ENCODE measurements at regions not wholly inside any gene's neighbourhood (a gene's known extent, or its start where the extent isn't known, plus 50 kb on each side); places are given as distances from the start of the nearest gene placed in this dataset.

- H3K9me3 Mint-ChIP-seq, result no peaks in the 10 kb centered on the region
- Histone ChIP-seq H3K36me3 (ENCODE audit: control insufficient read depth, insufficient read depth, low read length) (no peaks in the 10 kb centered on the region), H3K9me3 (ENCODE audit: control insufficient read depth, insufficient read depth, low read length) (no peaks in the 10 kb centered on the region), H3K27me3 (ENCODE audit: control insufficient read depth, insufficient read depth, low read length) (no peaks in the 10 kb centered on the region), H3K27ac (ENCODE audit: low read length) (no peak overlapping the region), H3K4me3 (ENCODE audit: low read length) (no peak overlapping the region), H3K4me1 (ENCODE audit: control insufficient read depth, insufficient read depth, low read length) (no peaks in the 10 kb centered on the region)
- intact Hi-C loops (cut with micrococcal nuclease), result no loop called here
- no peak overlapping the region for H3K4me3 Mint-ChIP-seq
- H3K27me3 Mint-ChIP-seq (ENCODE audit: low read depth in 2 of 2), result peaks cover 0 to 2% of the 10 kb centered on the region in 2 donors
- 90% methylated on average over 9 of the region's 9 CpGs for WGBS (ENCODE audit: insufficient coverage)
- ATAC-seq (no peak), DNase-seq (no peak)
- no peaks in the 10 kb centered on the region for H3K36me3 Mint-ChIP-seq
- no peaks in the 10 kb centered on the region for H3K4me1 Mint-ChIP-seq
- H3K27ac Mint-ChIP-seq, result no peak overlapping the region
- no peak for TF ChIP-seq CTCF (IDR thresholded peaks at IDR 0.05)
These were observed 83.2 kb upstream of the ANKH start for GRCh38 chr5:14954616-14955343.

DNA sequence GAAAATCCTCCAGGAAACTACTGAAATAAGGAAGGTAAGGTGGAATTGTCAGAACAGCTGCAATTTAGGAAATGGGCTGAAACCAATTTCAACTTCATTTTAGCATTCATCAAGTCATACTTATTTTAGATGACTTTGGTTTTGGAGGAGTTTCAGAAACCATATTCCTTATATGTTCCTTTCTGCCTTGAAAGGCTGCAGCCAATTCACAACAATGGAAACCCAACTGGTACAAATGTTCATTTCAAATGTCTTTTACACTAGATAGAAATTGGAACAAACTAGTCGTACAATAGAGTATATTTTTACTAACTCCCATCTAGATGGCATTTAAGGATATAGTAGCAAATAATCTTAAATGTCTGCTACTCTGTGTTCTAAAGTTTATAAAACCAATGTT, 82.6 kb upstream of the ANKH start:
- ATAC-seq (no peak), DNase-seq (no peak)
- H3K27me3 Mint-ChIP-seq (ENCODE audit: low read depth in 2 of 2), result peaks cover 4 to 8% of the 10 kb centered on the region in 2 donors
- Histone ChIP-seq H3K4me1 (ENCODE audit: control insufficient read depth, insufficient read depth, low read length) (no peaks in the 10 kb centered on the region), H3K27me3 (ENCODE audit: control insufficient read depth, insufficient read depth, low read length) (no peaks in the 10 kb centered on the region), H3K9me3 (ENCODE audit: control insufficient read depth, insufficient read depth, low read length) (no peaks in the 10 kb centered on the region), H3K27ac (ENCODE audit: low read length) (no peak overlapping the region), H3K36me3 (ENCODE audit: control insufficient read depth, insufficient read depth, low read length) (no peaks in the 10 kb centered on the region), H3K4me3 (ENCODE audit: low read length) (no peak overlapping the region)
- WGBS (ENCODE audit: insufficient coverage), result no CpG with 5 or more reads among the region's 1 CpG
- H3K4me1 Mint-ChIP-seq, result no peaks in the 10 kb centered on the region
- no peaks in the 10 kb centered on the region for H3K9me3 Mint-ChIP-seq
- no peak overlapping the region for H3K27ac Mint-ChIP-seq
- H3K4me3 Mint-ChIP-seq, result no peak overlapping the region
- intact Hi-C loops (cut with micrococcal nuclease), result no loop called here
- no peak for TF ChIP-seq CTCF (IDR thresholded peaks at IDR 0.05)
- no peaks in the 10 kb centered on the region for H3K36me3 Mint-ChIP-seq

DNA sequence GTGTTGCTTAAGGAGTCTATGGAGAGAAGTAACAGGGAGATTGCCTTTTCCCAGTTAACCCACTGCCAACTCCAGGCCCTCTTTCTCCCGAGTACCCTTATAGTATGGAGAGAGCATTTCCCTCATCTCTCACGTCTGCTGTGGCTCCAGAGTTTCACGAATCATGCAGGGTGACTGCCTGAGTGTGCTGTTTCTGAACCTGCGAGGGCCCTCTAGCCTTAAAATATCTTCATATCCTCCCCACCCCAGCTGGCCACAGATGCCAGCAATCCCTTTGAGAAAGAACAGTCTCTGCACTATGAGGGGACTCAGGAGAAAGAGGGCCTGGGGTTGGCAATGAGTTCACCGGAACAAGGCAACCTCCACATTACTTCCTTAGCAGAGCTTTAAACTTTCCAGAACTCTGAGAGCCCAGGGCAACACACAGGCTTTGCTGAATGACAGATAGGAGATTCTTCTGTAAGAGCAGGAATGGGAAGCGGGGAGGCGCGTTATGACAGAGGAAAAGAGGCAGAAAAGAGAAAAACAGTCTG, 81.6 kb upstream of the ANKH start:
- H3K4me1 Mint-ChIP-seq, result no peaks in the 10 kb centered on the region
- Histone ChIP-seq H3K27me3 (ENCODE audit: control insufficient read depth, insufficient read depth, low read length) (no peaks in the 10 kb centered on the region), H3K4me3 (ENCODE audit: low read length) (no peak overlapping the region), H3K36me3 (ENCODE audit: control insufficient read depth, insufficient read depth, low read length) (no peaks in the 10 kb centered on the region), H3K4me1 (ENCODE audit: control insufficient read depth, insufficient read depth, low read length) (no peaks in the 10 kb centered on the region), H3K27ac (ENCODE audit: low read length) (no peak overlapping the region), H3K9me3 (ENCODE audit: control insufficient read depth, insufficient read depth, low read length) (no peaks in the 10 kb centered on the region)
- H3K36me3 Mint-ChIP-seq, result no peaks in the 10 kb centered on the region
- no peak for ATAC-seq
- no peak overlapping the region for H3K4me3 Mint-ChIP-seq
- WGBS (ENCODE audit: insufficient coverage), result 90% methylated on average over 6 of the region's 8 CpGs
- TF ChIP-seq CTCF (IDR thresholded peaks at IDR 0.05), result no peak
- H3K27ac Mint-ChIP-seq, result no peak overlapping the region
- no peak for DNase-seq
- H3K9me3 Mint-ChIP-seq, result no peaks in the 10 kb centered on the region
- peaks cover 4 to 10% of the 10 kb centered on the region in 2 donors for H3K27me3 Mint-ChIP-seq (ENCODE audit: low read depth in 2 of 2)
- intact Hi-C loops (cut with micrococcal nuclease), result no loop called here

DNA sequence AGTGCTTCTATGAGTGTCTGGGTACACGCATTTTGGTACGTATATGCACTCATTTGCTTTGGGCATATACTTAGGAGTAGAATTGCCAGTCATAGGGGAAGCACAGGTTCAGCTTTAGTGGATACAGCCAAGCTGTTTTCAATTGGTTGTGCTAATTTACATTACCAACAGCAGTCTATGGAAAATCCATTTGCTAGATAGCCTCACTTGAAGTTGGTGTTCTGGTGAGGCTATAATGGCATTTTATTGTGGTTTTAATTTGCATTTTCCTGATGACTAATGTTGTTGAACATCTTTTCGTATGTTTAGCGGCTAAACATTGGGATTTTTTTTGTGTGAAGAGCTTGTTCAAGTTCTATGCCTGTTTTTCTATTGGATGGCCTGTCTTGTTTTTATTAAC, 76.8 kb upstream of the ANKH start:
- Mint-ChIP-seq H3K27me3 (ENCODE audit: low read depth in 2 of 2) (peaks cover 11 to 33% of the 10 kb centered on the region in 2 donors), H3K27ac (no peak overlapping the region), H3K9me3 (no peaks in the 10 kb centered on the region), H3K36me3 (no peaks in the 10 kb centered on the region), H3K4me1 (no peaks in the 10 kb centered on the region), H3K4me3 (no peak overlapping the region)
- 93% methylated on average over 4 of the region's 4 CpGs for WGBS (ENCODE audit: insufficient coverage)
- Histone ChIP-seq H3K27ac (ENCODE audit: low read length) (no peak overlapping the region), H3K36me3 (ENCODE audit: control insufficient read depth, insufficient read depth, low read length) (no peaks in the 10 kb centered on the region), H3K27me3 (ENCODE audit: control insufficient read depth, insufficient read depth, low read length) (peaks cover 4% of the 10 kb centered on the region), H3K4me1 (ENCODE audit: control insufficient read depth, insufficient read depth, low read length) (no peaks in the 10 kb centered on the region), H3K9me3 (ENCODE audit: control insufficient read depth, insufficient read depth, low read length) (no peaks in the 10 kb centered on the region), H3K4me3 (ENCODE audit: low read length) (no peak overlapping the region)
- intact Hi-C loops (cut with micrococcal nuclease), result no loop called here
- ATAC-seq (no peak), DNase-seq (no peak)
- no peak for TF ChIP-seq CTCF (IDR thresholded peaks at IDR 0.05)

Measured in natural killer cell (primary cell).